Natural killer cell (primary cell): ENCODE measurements at regions not wholly inside any gene's neighbourhood (a gene's known extent, or its start where the extent isn't known, plus 50 kb on each side); places are given as distances from the start of the nearest gene placed in this dataset.

ENCODE experiments used
- ATAC-seq, 3 donors: fragments of 150-1000 bp in 2 of 3; fragments of 200-7000 bp in 1 of 3; cut with Tn5 transposase; 1 replicate in 1 of 3; 2 replicates in 2 of 3; pipeline ENCODE4 v1.10.0; 2021; ENCODE audit warnings: mild to moderate bottlenecking in 2 of 3, moderate library complexity in 2 of 3
- DNase-seq, 2 donors: peaks; one replicate each; pipeline versions ENCODE4 v3.0.0 to v3.0.0-alpha.2; 2013 to 2021; ENCODE audit warnings: mixed read lengths in 1 of 2
- H3K27ac ChIP-seq: one replicate; pipeline ENCODE4 v1.5.1; 2013; ENCODE audit warnings: mild to moderate bottlenecking, low read length
- H3K27me3 ChIP-seq: one replicate; pipeline ENCODE4 v1.6.1; 2013; ENCODE audit warnings: low read length; ENCODE audit not compliant: control insufficient read depth, insufficient read depth
- H3K36me3 ChIP-seq: one replicate; pipeline ENCODE4 v1.6.1; 2013; ENCODE audit warnings: low read length; ENCODE audit not compliant: control insufficient read depth, insufficient read depth
- H3K4me1 ChIP-seq: one replicate; pipeline ENCODE4 v1.6.1; 2013; ENCODE audit warnings: low read length; ENCODE audit not compliant: control insufficient read depth, insufficient read depth
- H3K4me3 ChIP-seq: one replicate; pipeline ENCODE4 v1.5.1; 2013; ENCODE audit warnings: low read length
- H3K9me3 ChIP-seq: one replicate; pipeline ENCODE4 v1.6.1; 2013; ENCODE audit warnings: low read length; ENCODE audit not compliant: control insufficient read depth, insufficient read depth
- H3K27ac Mint-ChIP-seq, 2 donors: one replicate each; pipeline ENCODE4 v1.8.0; 2022; ENCODE audit warnings: mild to moderate bottlenecking in 2 of 2, mixed read lengths in 2 of 2, moderate library complexity in 1 of 2
- H3K27me3 Mint-ChIP-seq, 2 donors: one replicate each; pipeline ENCODE4 v1.8.0; 2022; ENCODE audit warnings: low read depth in 2 of 2, mixed read lengths in 2 of 2
- H3K36me3 Mint-ChIP-seq: one replicate; pipeline ENCODE4 v1.8.0; 2022; ENCODE audit warnings: mixed read lengths
- H3K4me1 Mint-ChIP-seq, 2 donors: one replicate each; pipeline ENCODE4 v1.8.0; 2022; ENCODE audit warnings: mixed read lengths in 2 of 2
- H3K4me3 Mint-ChIP-seq: one replicate; pipeline ENCODE4 v1.8.0; 2022; ENCODE audit warnings: mild to moderate bottlenecking, moderate library complexity, mixed read lengths
- H3K9me3 Mint-ChIP-seq, 2 donors: one replicate each; pipeline ENCODE4 v1.8.0; 2022; ENCODE audit warnings: mixed read lengths in 2 of 2
- WGBS: methylation state at CpG from one replicate; pipeline ENCODE4 v1.1.7; 2013; ENCODE audit warnings: missing lambda C conversion rate; ENCODE audit not compliant: insufficient coverage; 5-methylcytosine and 5-hydroxymethylcytosine counted together
- intact Hi-C: fragments of 100-400 bp; cut with micrococcal nuclease; formaldehyde crosslinking; loops from one replicate; pipeline ENCODE4 v1.14.2; 2022
- TF ChIP-seq, protein P1 (sequence below): fragments of 200-600 bp; IDR thresholded peaks from one replicate; pipeline ENCODE4 v1.8.0; 2022; ENCODE audit warnings: antibody characterized with exemption

DNA sequence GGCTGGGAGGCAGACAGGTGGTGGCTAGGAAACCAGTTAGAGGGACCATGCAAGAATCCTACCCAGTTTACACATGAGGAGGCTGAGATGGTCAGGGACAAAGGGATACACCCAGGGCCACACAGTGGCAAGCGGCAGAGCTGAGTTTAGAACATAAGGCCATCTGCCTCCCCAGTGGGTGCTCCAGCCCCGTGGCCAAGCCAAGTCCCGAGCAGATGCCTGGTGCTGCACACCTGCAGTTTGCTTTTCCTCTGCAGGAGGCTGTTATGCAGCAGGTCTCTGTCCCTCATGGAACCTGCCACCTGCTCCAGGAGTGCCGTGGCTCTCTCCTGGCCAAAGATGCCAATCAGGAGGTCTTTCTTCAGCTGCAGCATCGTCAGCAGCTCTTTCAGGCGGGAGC is 70.8 kb downstream of the SYNE3 start:
- intact Hi-C loops = loop anchor here (10.0 kb wide), 1 partner anchor 239 kb away; the partner anchor contains the start of gene TCL1B
- no peak for ATAC-seq
- Mint-ChIP-seq H3K4me3 (no peak overlapping the region), H3K27ac (no peak overlapping the region), H3K9me3 (no peaks in the 10 kb centered on the region), H3K36me3 (peaks cover 5% of the 10 kb centered on the region), H3K27me3 (no peaks in the 10 kb centered on the region), H3K4me1 (peaks cover 0 to 6% of the 10 kb centered on the region in 2 donors)
- Histone ChIP-seq H3K36me3 (peaks cover 16% of the 10 kb centered on the region), H3K9me3 (no peaks in the 10 kb centered on the region), H3K27me3 (no peaks in the 10 kb centered on the region), H3K4me1 (no peaks in the 10 kb centered on the region), H3K4me3 (no peak overlapping the region), H3K27ac (no peak overlapping the region)
- WGBS = 88% methylated on average over 6 of the region's 6 CpGs
- DNase-seq = no peak
- TF ChIP-seq, protein P1, sequence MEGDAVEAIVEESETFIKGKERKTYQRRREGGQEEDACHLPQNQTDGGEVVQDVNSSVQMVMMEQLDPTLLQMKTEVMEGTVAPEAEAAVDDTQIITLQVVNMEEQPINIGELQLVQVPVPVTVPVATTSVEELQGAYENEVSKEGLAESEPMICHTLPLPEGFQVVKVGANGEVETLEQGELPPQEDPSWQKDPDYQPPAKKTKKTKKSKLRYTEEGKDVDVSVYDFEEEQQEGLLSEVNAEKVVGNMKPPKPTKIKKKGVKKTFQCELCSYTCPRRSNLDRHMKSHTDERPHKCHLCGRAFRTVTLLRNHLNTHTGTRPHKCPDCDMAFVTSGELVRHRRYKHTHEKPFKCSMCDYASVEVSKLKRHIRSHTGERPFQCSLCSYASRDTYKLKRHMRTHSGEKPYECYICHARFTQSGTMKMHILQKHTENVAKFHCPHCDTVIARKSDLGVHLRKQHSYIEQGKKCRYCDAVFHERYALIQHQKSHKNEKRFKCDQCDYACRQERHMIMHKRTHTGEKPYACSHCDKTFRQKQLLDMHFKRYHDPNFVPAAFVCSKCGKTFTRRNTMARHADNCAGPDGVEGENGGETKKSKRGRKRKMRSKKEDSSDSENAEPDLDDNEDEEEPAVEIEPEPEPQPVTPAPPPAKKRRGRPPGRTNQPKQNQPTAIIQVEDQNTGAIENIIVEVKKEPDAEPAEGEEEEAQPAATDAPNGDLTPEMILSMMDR = no peak

DNA sequence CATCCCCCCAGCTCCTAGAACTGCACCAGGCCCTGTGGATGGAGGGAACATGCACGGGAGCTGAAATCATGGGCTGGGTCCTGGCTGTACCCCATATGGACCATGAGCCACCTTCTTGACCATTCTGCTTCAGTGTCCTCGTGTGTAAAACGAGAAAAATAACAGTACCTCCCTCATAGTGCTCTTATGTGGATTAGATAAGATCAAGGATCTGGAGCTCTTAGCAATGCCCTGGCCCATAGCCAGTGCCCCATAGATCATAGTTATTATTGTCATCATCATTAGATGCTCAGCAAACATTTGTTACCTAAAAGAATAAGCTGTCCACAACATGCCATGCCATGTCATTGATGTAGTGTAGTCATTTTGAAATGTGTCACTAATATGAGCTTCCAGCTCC is 71.3 kb downstream of the SYNE3 start:
- Mint-ChIP-seq H3K27me3 (no peaks in the 10 kb centered on the region), H3K27ac (peak overlapping the region in 1 of 2 donors; percentile 52), H3K4me1 (peaks cover 0 to 6% of the 10 kb centered on the region in 2 donors), H3K4me3 (no peak overlapping the region), H3K9me3 (no peaks in the 10 kb centered on the region), H3K36me3 (peaks cover 5% of the 10 kb centered on the region)
- Histone ChIP-seq H3K27ac (no peak overlapping the region), H3K4me3 (no peak overlapping the region), H3K36me3 (peaks cover 16% of the 10 kb centered on the region), H3K27me3 (no peaks in the 10 kb centered on the region), H3K4me1 (no peaks in the 10 kb centered on the region), H3K9me3 (no peaks in the 10 kb centered on the region)
- intact Hi-C loops = loop anchor here (10.0 kb wide), 1 partner anchor 240 kb away; the partner anchor contains the start of gene TCL1B
- TF ChIP-seq, protein P1 = no peak
- WGBS = 95% methylated on average over 3 of the region's 3 CpGs
- DNase-seq (no peak), ATAC-seq (no peak)

GRCh38 chr14:95444132-95445129 is 72.0 kb downstream of the SYNE3 start:
- Mint-ChIP-seq H3K27me3 (no peaks in the 10 kb centered on the region), H3K4me3 (no peak overlapping the region), H3K4me1 (peaks cover 0 to 6% of the 10 kb centered on the region in 2 donors), H3K9me3 (no peaks in the 10 kb centered on the region), H3K27ac (peak overlapping the region in 1 of 2 donors; percentile 52), H3K36me3 (peaks cover 5% of the 10 kb centered on the region)
- no peaks in the 10 kb centered on the region for H3K4me1 ChIP-seq
- TF ChIP-seq, protein P1 = no peak
- DNase-seq (no peak), ATAC-seq (no peak)
- H3K36me3 ChIP-seq = peaks cover 15% of the 10 kb centered on the region
- intact Hi-C loops = loop anchor here (5.0 to 10.0 kb wide), 2 partner anchors 38 to 240 kb away; partner anchors contain the start of gene TCL1B
- no peaks in the 10 kb centered on the region for H3K27me3 ChIP-seq
- 88% methylated on average over 16 of the region's 16 CpGs for WGBS
- H3K4me3 ChIP-seq = no peak overlapping the region
- H3K27ac ChIP-seq = no peak overlapping the region
- H3K9me3 ChIP-seq = no peaks in the 10 kb centered on the region
